ENCODE measurements at regions not wholly inside any gene's neighbourhood (a gene's known extent, or its start where the extent isn't known, plus 50 kb on each side); places are given as distances from the start of the nearest gene placed in this dataset.

- no peak for DNase-seq (ENCODE audit: extremely low read depth in 1 of 11, low read depth in 9 of 11, low spot score in 4 of 11)
These were observed 974.4 kb downstream of the BCL11B start for GRCh38 chr14:98297567-98297966.

GRCh38 chr14:98298481-98299244 lies 973.3 kb downstream of the BCL11B start:
- no peak for DNase-seq (ENCODE audit: extremely low read depth in 1 of 11, low read depth in 9 of 11, low spot score in 4 of 11)

- no peak for DNase-seq (ENCODE audit: extremely low read depth in 1 of 11, low read depth in 9 of 11, low spot score in 4 of 11)
These were observed 970.3 kb downstream of the BCL11B start for GRCh38 chr14:98301681-98302080.

- DNase-seq (ENCODE audit: extremely low read depth in 1 of 11, low read depth in 9 of 11, low spot score in 4 of 11), result no peak
These were observed 967.4 kb downstream of the BCL11B start for GRCh38 chr14:98304574-98304973.

- no peak for DNase-seq (ENCODE audit: extremely low read depth in 1 of 11, low read depth in 9 of 11, low spot score in 4 of 11)
These were observed 962.4 kb downstream of the BCL11B start for GRCh38 chr14:98309591-98309990.

- DNase-seq (ENCODE audit: extremely low read depth in 1 of 11, low read depth in 9 of 11, low spot score in 4 of 11), result no peak
These were observed 960.0 kb downstream of the BCL11B start for GRCh38 chr14:98312006-98312405.

- DNase-seq (ENCODE audit: extremely low read depth in 1 of 11, low read depth in 9 of 11, low spot score in 4 of 11), result no peak
These were observed 950.2 kb downstream of the BCL11B start for GRCh38 chr14:98321841-98322240.

GRCh38 chr14:98323836-98324235 lies 948.2 kb downstream of the BCL11B start:
- no peak for DNase-seq (ENCODE audit: extremely low read depth in 1 of 11, low read depth in 9 of 11, low spot score in 4 of 11)

- DNase-seq (ENCODE audit: extremely low read depth in 1 of 11, low read depth in 9 of 11, low spot score in 4 of 11), result peak in 1 of 11 donors; percentile 28
These were observed 946.2 kb downstream of the BCL11B start for GRCh38 chr14:98325761-98326160.

- no peak for DNase-seq (ENCODE audit: extremely low read depth in 1 of 11, low read depth in 9 of 11, low spot score in 4 of 11)
These were observed 943.5 kb downstream of the BCL11B start for GRCh38 chr14:98328496-98328895.

GRCh38 chr14:98334186-98334585 lies 937.8 kb downstream of the BCL11B start:
- no peak for DNase-seq (ENCODE audit: extremely low read depth in 1 of 11, low read depth in 9 of 11, low spot score in 4 of 11)

- no peak for DNase-seq (ENCODE audit: extremely low read depth in 1 of 11, low read depth in 9 of 11, low spot score in 4 of 11)
These were observed 930.8 kb downstream of the BCL11B start for GRCh38 chr14:98341211-98341610.

- no peak for DNase-seq (ENCODE audit: extremely low read depth in 1 of 11, low read depth in 9 of 11, low spot score in 4 of 11)
These were observed 926.8 kb downstream of the BCL11B start for GRCh38 chr14:98345161-98345560.

- DNase-seq (ENCODE audit: extremely low read depth in 1 of 11, low read depth in 9 of 11, low spot score in 4 of 11), result no peak
These were observed 924.3 kb downstream of the BCL11B start for GRCh38 chr14:98347686-98348085.

- DNase-seq (ENCODE audit: extremely low read depth in 1 of 11, low read depth in 9 of 11, low spot score in 4 of 11), result no peak
These were observed 923.5 kb downstream of the BCL11B start for GRCh38 chr14:98348505-98348904.

- DNase-seq (ENCODE audit: extremely low read depth in 1 of 11, low read depth in 9 of 11, low spot score in 4 of 11), result no peak
These were observed 921.8 kb downstream of the BCL11B start for GRCh38 chr14:98350213-98350612.

- DNase-seq (ENCODE audit: extremely low read depth in 1 of 11, low read depth in 9 of 11, low spot score in 4 of 11), result no peak
These were observed 907.0 kb downstream of the BCL11B start for GRCh38 chr14:98364961-98365360.

GRCh38 chr14:98366429-98366828 lies 905.6 kb downstream of the BCL11B start:
- no peak for DNase-seq (ENCODE audit: extremely low read depth in 1 of 11, low read depth in 9 of 11, low spot score in 4 of 11)

- no peak for DNase-seq (ENCODE audit: extremely low read depth in 1 of 11, low read depth in 9 of 11, low spot score in 4 of 11)
These were observed 903.8 kb downstream of the BCL11B start for GRCh38 chr14:98368221-98368620.

GRCh38 chr14:98368916-98369315 lies 903.1 kb downstream of the BCL11B start:
- DNase-seq (ENCODE audit: extremely low read depth in 1 of 11, low read depth in 9 of 11, low spot score in 4 of 11), result no peak

GRCh38 chr14:98369344-98369743 lies 902.7 kb downstream of the BCL11B start:
- no peak for DNase-seq (ENCODE audit: extremely low read depth in 1 of 11, low read depth in 9 of 11, low spot score in 4 of 11)
